ENCODE measurements at regions not wholly inside any gene's neighbourhood (a gene's known extent, or its start where the extent isn't known, plus 50 kb on each side); places are given as distances from the start of the nearest gene placed in this dataset.

- FAIRE-seq (no peak), DNase-seq (ENCODE audit: low read depth in 1 of 2, low spot score in 2 of 2) (peak in 1 of 2 experiments; percentile 79)
- H2AK5ac ChIP-seq (ENCODE audit: low read depth, low read length) = no peak overlapping the region
- H2BK120ac ChIP-seq (replicated peaks; ENCODE audit: low read depth, low read length) = peak overlapping the region; percentile 47
- H4K8ac ChIP-seq (ENCODE audit: extremely low read depth, insufficient read depth, low read length) = no peak overlapping the region; the same call in 1 of the 2 replicates
- H2BK5ac ChIP-seq (ENCODE audit: low read depth, low read length) = peak overlapping the region; percentile 13; the same call in 1 of the 2 replicates
- H3K79me2 ChIP-seq (ENCODE audit: control insufficient read depth in 1 of 2, insufficient read depth in 2 of 2, low read length in 2 of 2) = no peaks in the 10 kb centered on the region
- no peak overlapping the region for H3K4ac ChIP-seq (replicated peaks; ENCODE audit: insufficient read length, low read depth, low read length)
- peak overlapping the region; percentile 53; the same call in 1 of the 2 replicates for H2BK12ac ChIP-seq (ENCODE audit: low read depth, low read length)
- H2BK15ac ChIP-seq (ENCODE audit: low read length) = no peak overlapping the region
- H3K4me1 ChIP-seq (replicated peaks in 1 of 4; ENCODE audit: control insufficient read depth in 3 of 4, insufficient read depth in 4 of 4, low read length in 3 of 4) = peaks cover 3 to 20% (median 16%) of the 10 kb centered on the region in 4 experiments; a peak in 6 of 7 replicates
- H4K5ac ChIP-seq (ENCODE audit: insufficient read length, low read depth, low read length) = no peak overlapping the region
- peak overlapping the region; percentile 36 for H4K91ac ChIP-seq (replicated peaks; ENCODE audit: insufficient read length, low read length)
- H3K14ac ChIP-seq (ENCODE audit: insufficient read length) = no peak overlapping the region
- peaks cover 0 to 28% (median 17%) of the 10 kb centered on the region in 4 experiments; a peak in 5 of 7 replicates for H3K27me3 ChIP-seq (replicated peaks in 1 of 4; ENCODE audit: control insufficient read depth in 3 of 4, extremely low read depth in 1 of 4, insufficient read depth in 3 of 4, low read length in 3 of 4)
- H4K20me1 ChIP-seq (replicated peaks in 1 of 2; ENCODE audit: control insufficient read depth in 1 of 2, insufficient read depth in 2 of 2, low read length in 2 of 2) = no peaks in the 10 kb centered on the region
- no peak overlapping the region for H3K27ac ChIP-seq (ENCODE audit: low read depth, low read length)
- peaks cover 11% of the 10 kb centered on the region; the same call in 1 of the 2 replicates for H3K23me2 ChIP-seq (ENCODE audit: low read depth, low read length)
- CTCF ChIA-PET (ENCODE audit: partially characterized antibody) = interaction anchor here (1.0 to 1.4 kb wide), 3 partner anchors 13 to 247 kb away, joined by 3 read pairs; no protein-coding TSS in a partner anchor
- H2AFZ ChIP-seq (ENCODE audit: low read length) = peak overlapping the region; percentile 86
- 2% methylated on average over 63 of the region's 65 CpGs; no CpG with 5 or more reads in 1 of the 2 experiments for WGBS, 2 experiments (ENCODE audit: extremely low coverage in 1 of 2, insufficient coverage in 1 of 2, insufficient read length in 1 of 2, insufficient replicate concordance in 2 of 2, low coverage in 1 of 2, low lambda C conversion rate in 2 of 2, missing lambda C conversion rate in 1 of 2)
- H3K56ac ChIP-seq (replicated peaks; ENCODE audit: insufficient read length, low read depth, low read length) = peak overlapping the region; percentile 13
- H3K18ac ChIP-seq (ENCODE audit: extremely low read depth, low read length) = peak overlapping the region; percentile 63
- H3K36me3 ChIP-seq (ENCODE audit: control insufficient read depth in 2 of 4, insufficient read depth in 4 of 4, low read length in 3 of 4) = no peaks in the 10 kb centered on the region
- peak overlapping the region; percentile 44 to 64 (median 53) for H3K4me3 ChIP-seq (ENCODE audit: extremely low read depth in 1 of 4, insufficient read depth in 2 of 4, low read depth in 3 of 4, low read length in 4 of 4)
- peak overlapping the region; percentile 84; the same call in 1 of the 2 replicates for H2BK20ac ChIP-seq (ENCODE audit: low read length)
- H3K9me3 ChIP-seq (ENCODE audit: insufficient read depth in 2 of 2, low read depth in 1 of 2, low read length in 1 of 2) = no peaks in the 10 kb centered on the region
- H3K4me2 ChIP-seq (ENCODE audit: insufficient read depth in 1 of 2, low read depth in 2 of 2, low read length in 2 of 2) = peak overlapping the region; percentile 79 to 92
- peak overlapping the region in 2 of 4 experiments; percentile 26 to 41; a peak in 5 of 7 replicates for H3K9ac ChIP-seq (replicated peaks in 1 of 4; ENCODE audit: extremely low read depth in 1 of 4, low read depth in 3 of 4, low read length in 3 of 4)
- no peak overlapping the region for H3K23ac ChIP-seq (ENCODE audit: insufficient read length)
- POLR2A ChIA-PET (ENCODE audit: partially characterized antibody) = interaction anchor here (1.1 to 2.9 kb wide), 3 partner anchors 146 to 217 kb away, joined by 3 to 12 read pairs (median 4); partner anchors contain the start of gene ITGA6
- no peaks in the 10 kb centered on the region for H3K79me1 ChIP-seq (ENCODE audit: low read depth, low read length)
- TF ChIP-seq SP4 (IDR thresholded peaks at IDR 0.05; ENCODE audit: low read length) (no peak), RAD21 (IDR thresholded peaks at IDR 0.05 in 1 of 2, conservative IDR thresholded peaks at IDR 0.05 in 1 of 2; ENCODE audit: low read depth in 2 of 2, low read length in 2 of 2) (peak in 1 of 2 experiments; percentile 28; a peak in 1 of 4 replicates), MAX (IDR thresholded peaks at IDR 0.05) (peak; percentile 87), FOSL1 (IDR thresholded peaks at IDR 0.05; ENCODE audit: insufficient read depth, low read depth, low read length) (no peak), SUZ12 (IDR thresholded peaks at IDR 0.05; ENCODE audit: low read length) (peak; percentile 63; the same call in 1 of the 2 replicates), HDAC6 (IDR thresholded peaks at IDR 0.05; ENCODE audit: low read depth, low read length) (no peak), CHD2 (IDR thresholded peaks at IDR 0.05; ENCODE audit: low read length) (no peak), POU5F1 (IDR thresholded peaks at IDR 0.05; ENCODE audit: low read depth, low read length) (no peak), POLR2A (IDR thresholded peaks at IDR 0.05; ENCODE audit: control extremely low read depth in 1 of 2, low read depth in 2 of 2, low read length in 2 of 2) (0 out of 3 replicates have a peak, but pooled peaks of 1 of the 2 experiments have one; percentile 21), RFX5 (IDR thresholded peaks at IDR 0.05; ENCODE audit: borderline replicate concordance, low read depth, low read length) (no peak)
Observed at GRCh38 chr2:172234716-172235691, 132.3 kb upstream of the DLX2 start.
